Keratinocyte (primary cell): ENCODE measurements at regions not wholly inside any gene's neighbourhood (a gene's known extent, or its start where the extent isn't known, plus 50 kb on each side); places are given as distances from the start of the nearest gene placed in this dataset.

Experiments
- DNase-seq: peaks from one replicate; pipeline ENCODE4 v3.0.0-alpha.2; 2011; ENCODE audit warnings: low read depth, missing footprints, low spot score
- FAIRE-seq: peaks from 2 replicates; lab custom pipeline; 2011; peaks lifted over from hg19 to GRCh38; lab: Jason Lieb, UNC
- H2AFZ ChIP-seq: 2 replicates; pipeline ENCODE4 v1.6.0; 2012; ENCODE audit warnings: low read length, control low read depth, inconsistent platforms; ENCODE audit not compliant: control insufficient read depth
- H3K27ac ChIP-seq: 2 replicates; pipeline ENCODE4 v1.5.1; 2011; ENCODE audit warnings: low read length; ENCODE audit not compliant: control insufficient read depth, insufficient read depth
- H3K27me3 ChIP-seq: 3 replicates; pipeline ENCODE4 v1.6.0; 2011; ENCODE audit warnings: low read length; ENCODE audit not compliant: control insufficient read depth, insufficient read depth; ENCODE audit errors: extremely low read depth
- H3K36me3 ChIP-seq, 2 experiments: 2 replicates in 1 of 2; 3 replicates in 1 of 2; pipeline ENCODE4 v1.5.1; 2011; ENCODE audit warnings: low read length in 2 of 2, mild to moderate bottlenecking in 1 of 2; ENCODE audit not compliant: control insufficient read depth in 2 of 2, insufficient read depth in 2 of 2; ENCODE audit errors: extremely low read depth in 1 of 2
- H3K4me1 ChIP-seq: 3 replicates; pipeline ENCODE4 v1.5.1; 2011; ENCODE audit warnings: low read length; ENCODE audit not compliant: control insufficient read depth, insufficient read depth; ENCODE audit errors: extremely low read depth
- H3K4me2 ChIP-seq: 3 replicates; pipeline ENCODE4 v1.6.0; 2011; ENCODE audit warnings: low read depth, low read length; ENCODE audit not compliant: control insufficient read depth, insufficient read depth; ENCODE audit errors: extremely low read depth
- H3K4me3 ChIP-seq, 3 experiments: fragments of 200-600 bp in 1 of 3; sonication (generic) in 1 of 3; 2 replicates in 2 of 3; 3 replicates in 1 of 3; pipeline ENCODE4 v1.5.1; 2011 to 2016; ENCODE audit warnings: low read length in 3 of 3, mild to moderate bottlenecking in 3 of 3, control low read depth in 2 of 3, inconsistent platforms in 1 of 3, low read depth in 1 of 3, mixed read lengths in 1 of 3, mixed run types in 1 of 3, moderate library complexity in 1 of 3; ENCODE audit not compliant: control insufficient read depth in 2 of 3, insufficient read depth in 2 of 3; ENCODE audit errors: extremely low read depth in 1 of 3
- H3K79me2 ChIP-seq: 2 replicates; pipeline ENCODE4 v1.6.0; 2012; ENCODE audit warnings: low read length; ENCODE audit not compliant: control insufficient read depth, insufficient read depth
- H3K9ac ChIP-seq: 3 replicates; pipeline ENCODE4 v1.6.0; 2011; ENCODE audit warnings: low read length; ENCODE audit not compliant: control insufficient read depth, insufficient read depth; ENCODE audit errors: extremely low read depth
- H3K9me1 ChIP-seq: 3 replicates; pipeline ENCODE4 v1.6.0; 2011; ENCODE audit warnings: low read length; ENCODE audit not compliant: control insufficient read depth, insufficient read depth; ENCODE audit errors: extremely low read depth
- H3K9me3 ChIP-seq: 2 replicates; pipeline ENCODE4 v1.5.1; 2012; ENCODE audit warnings: low read depth, low read length; ENCODE audit not compliant: control insufficient read depth
- H4K20me1 ChIP-seq: 3 replicates; pipeline ENCODE4 v1.6.0; 2011; ENCODE audit warnings: low read length; ENCODE audit not compliant: control insufficient read depth, insufficient read depth; ENCODE audit errors: extremely low read depth
- EZH2 ChIP-seq: IDR thresholded peaks from one replicate; pipeline ENCODE4 v1.6.1; 2012; ENCODE audit warnings: inconsistent platforms, mild to moderate bottlenecking, low read length, moderate library complexity
- dilution Hi-C: fragments of 300-500 bp; cut with MboI; formaldehyde crosslinking; loops from one replicate; pipeline ENCODE4 v1.7.0; 2020; ENCODE audit warnings: low sequenced_read_pairs; ENCODE audit not compliant: extremely low pct_ligation_motif_present
- TF ChIP-seq, protein P1 (sequence below), 3 experiments: IDR thresholded peaks in 1 of 3; conservative IDR thresholded peaks in 1 of 3; optimal IDR thresholded peaks in 1 of 3; 2 replicates in 2 of 3; 3 replicates in 1 of 3; pipeline versions ENCODE3 to v1.5.1; 2011; ENCODE audit warnings: low read length in 3 of 3, mild to moderate bottlenecking in 3 of 3, moderate library complexity in 2 of 3, control low read depth in 1 of 3, inconsistent platforms in 1 of 3; ENCODE audit not compliant: insufficient read depth in 2 of 3; ENCODE audit errors: extremely low read depth in 1 of 3

DNA sequence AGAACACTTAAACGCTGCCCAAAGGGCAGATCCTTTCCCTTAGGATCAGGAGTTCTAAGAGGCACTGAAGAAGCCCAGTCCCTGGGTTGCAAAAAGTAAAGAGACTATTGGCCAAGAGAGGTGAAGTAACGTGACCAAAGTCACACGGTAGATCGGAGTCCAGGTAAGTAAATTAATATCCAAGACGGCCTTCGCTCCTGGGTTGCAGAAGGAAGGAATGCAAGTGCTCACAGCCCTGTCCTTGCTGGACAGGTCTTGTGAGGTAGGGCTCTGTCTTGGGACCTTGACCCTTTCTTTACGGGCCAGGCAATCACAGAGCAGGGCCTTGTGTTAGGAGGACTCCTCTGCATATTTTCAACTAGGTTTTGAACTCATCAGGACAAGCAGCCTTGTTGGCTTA lies 243.7 kb upstream of the PDE10A start:
- Histone ChIP-seq H3K4me1 (no peaks in the 10 kb centered on the region), H3K79me2 (no peaks in the 10 kb centered on the region), H3K4me3 (no peak overlapping the region), H3K9me3 (peaks cover 7% of the 10 kb centered on the region), H4K20me1 (no peaks in the 10 kb centered on the region), H2AFZ (no peak overlapping the region), H3K27ac (no peak overlapping the region), H3K9me1 (no peaks in the 10 kb centered on the region), H3K36me3 (no peaks in the 10 kb centered on the region), H3K27me3 (no peaks in the 10 kb centered on the region), H3K9ac (no peak overlapping the region), H3K4me2 (no peak overlapping the region)
- FAIRE-seq (no peak), DNase-seq (no peak)
- dilution Hi-C loops: no loop called here
- TF ChIP-seq, protein P1, sequence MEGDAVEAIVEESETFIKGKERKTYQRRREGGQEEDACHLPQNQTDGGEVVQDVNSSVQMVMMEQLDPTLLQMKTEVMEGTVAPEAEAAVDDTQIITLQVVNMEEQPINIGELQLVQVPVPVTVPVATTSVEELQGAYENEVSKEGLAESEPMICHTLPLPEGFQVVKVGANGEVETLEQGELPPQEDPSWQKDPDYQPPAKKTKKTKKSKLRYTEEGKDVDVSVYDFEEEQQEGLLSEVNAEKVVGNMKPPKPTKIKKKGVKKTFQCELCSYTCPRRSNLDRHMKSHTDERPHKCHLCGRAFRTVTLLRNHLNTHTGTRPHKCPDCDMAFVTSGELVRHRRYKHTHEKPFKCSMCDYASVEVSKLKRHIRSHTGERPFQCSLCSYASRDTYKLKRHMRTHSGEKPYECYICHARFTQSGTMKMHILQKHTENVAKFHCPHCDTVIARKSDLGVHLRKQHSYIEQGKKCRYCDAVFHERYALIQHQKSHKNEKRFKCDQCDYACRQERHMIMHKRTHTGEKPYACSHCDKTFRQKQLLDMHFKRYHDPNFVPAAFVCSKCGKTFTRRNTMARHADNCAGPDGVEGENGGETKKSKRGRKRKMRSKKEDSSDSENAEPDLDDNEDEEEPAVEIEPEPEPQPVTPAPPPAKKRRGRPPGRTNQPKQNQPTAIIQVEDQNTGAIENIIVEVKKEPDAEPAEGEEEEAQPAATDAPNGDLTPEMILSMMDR (optimal IDR thresholded peaks at IDR 0.05 in 1 of 3, IDR thresholded peaks at IDR 0.05 in 1 of 3, conservative IDR thresholded peaks at IDR 0.05 in 1 of 3; ENCODE audit: extremely low read depth in 1 of 3, insufficient read depth in 2 of 3, low read length in 3 of 3): no peak
- TF ChIP-seq EZH2: no peak

DNA sequence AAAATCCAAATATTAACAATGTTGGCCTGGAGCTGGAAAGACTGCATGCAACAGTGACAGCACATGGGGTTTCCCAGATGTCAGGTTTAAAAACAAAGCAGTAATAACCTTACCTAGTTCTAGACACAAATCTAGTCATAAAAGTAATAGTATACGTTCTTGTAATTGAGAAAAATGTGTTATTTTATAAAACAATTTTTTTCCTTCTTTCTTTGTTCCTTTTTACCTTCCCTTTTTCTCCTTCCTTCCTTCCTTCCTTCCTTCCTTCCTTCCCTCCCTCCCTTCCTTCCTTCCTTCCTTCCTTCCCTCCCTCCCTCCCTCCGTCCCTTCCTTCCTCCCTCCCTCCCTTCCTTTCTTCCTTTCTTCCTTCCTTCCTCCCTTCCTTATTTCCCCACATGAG lies 242.7 kb upstream of the PDE10A start:
- H3K4me1 ChIP-seq: no peaks in the 10 kb centered on the region
- FAIRE-seq (no peak), DNase-seq (no peak)
- H3K9me3 ChIP-seq: peaks cover 7% of the 10 kb centered on the region
- H3K36me3 ChIP-seq: no peaks in the 10 kb centered on the region
- no peaks in the 10 kb centered on the region for H3K79me2 ChIP-seq
- TF ChIP-seq, protein P1 (optimal IDR thresholded peaks at IDR 0.05 in 1 of 3, IDR thresholded peaks at IDR 0.05 in 1 of 3, conservative IDR thresholded peaks at IDR 0.05 in 1 of 3; ENCODE audit: extremely low read depth in 1 of 3, insufficient read depth in 2 of 3, low read length in 3 of 3): no peak
- TF ChIP-seq EZH2: no peak
- H3K27me3 ChIP-seq: no peaks in the 10 kb centered on the region
- H3K9ac ChIP-seq: no peak overlapping the region
- H2AFZ ChIP-seq: no peak overlapping the region
- no peaks in the 10 kb centered on the region for H4K20me1 ChIP-seq
- no peak overlapping the region for H3K4me2 ChIP-seq
- H3K4me3 ChIP-seq: no peak overlapping the region
- dilution Hi-C loops: no loop called here
- no peak overlapping the region for H3K27ac ChIP-seq
- no peaks in the 10 kb centered on the region for H3K9me1 ChIP-seq
